Right forelimb (tissue), 1 donor: ENCODE measurements at regions not wholly inside any gene's neighbourhood (a gene's known extent, or its start where the extent isn't known, plus 50 kb on each side); places are given as distances from the start of the nearest gene placed in this dataset.

Source experiments
- DNase-seq: peaks from one replicate; pipeline ENCODE4 v3.0.0-alpha.2; 2018

- DNase-seq: no peak
These were observed 179.5 kb downstream of the TFAP2A start for GRCh38 chr6:10235344-10235743.

DNA sequence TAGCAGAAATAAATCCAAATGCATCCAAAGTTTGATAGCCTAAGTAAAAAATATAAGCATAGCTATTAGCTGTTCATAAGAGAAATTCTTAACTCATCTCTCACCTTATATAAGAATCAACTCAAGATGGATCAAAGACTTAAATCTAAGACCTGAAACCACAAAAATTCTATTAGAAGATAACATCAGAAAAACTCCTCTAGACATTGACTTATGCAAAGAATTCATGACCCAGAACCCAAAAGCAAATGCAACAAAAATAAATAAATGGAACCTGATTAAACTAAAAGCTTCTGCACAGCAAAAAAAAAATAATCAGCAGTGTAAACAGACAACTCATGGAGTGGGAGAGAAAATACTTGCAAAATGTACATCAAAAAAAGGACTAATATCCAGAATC is 184.3 kb downstream of the TFAP2A start:
- DNase-seq: no peak

DNA sequence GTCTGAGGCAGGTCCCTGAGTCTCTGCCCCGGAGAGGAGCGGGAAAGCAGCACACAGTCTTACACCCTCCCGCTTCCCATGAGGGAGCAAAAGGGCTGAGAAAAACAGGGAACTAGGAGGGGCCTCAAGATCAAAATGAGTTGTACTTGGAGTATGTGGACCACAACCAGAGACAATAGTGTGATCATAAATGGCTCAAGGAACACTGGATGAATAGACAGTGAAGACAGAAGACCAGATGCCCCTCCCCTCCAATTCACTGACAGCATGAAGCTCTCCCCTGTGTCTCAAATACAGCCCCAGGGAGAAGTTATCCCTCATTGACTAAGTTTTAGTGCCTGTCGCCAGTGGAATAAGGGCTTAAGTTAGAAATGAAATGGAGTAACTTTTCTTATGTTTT is 191.0 kb downstream of the TFAP2A start:
- DNase-seq: no peak

- DNase-seq: no peak
These were observed 193.7 kb downstream of the TFAP2A start for GRCh38 chr6:10221178-10221577.

- DNase-seq: no peak
These were observed 195.4 kb downstream of the TFAP2A start for GRCh38 chr6:10219510-10219909.

GRCh38 chr6:10217111-10217510 is 197.8 kb downstream of the TFAP2A start:
- DNase-seq: no peak

DNA sequence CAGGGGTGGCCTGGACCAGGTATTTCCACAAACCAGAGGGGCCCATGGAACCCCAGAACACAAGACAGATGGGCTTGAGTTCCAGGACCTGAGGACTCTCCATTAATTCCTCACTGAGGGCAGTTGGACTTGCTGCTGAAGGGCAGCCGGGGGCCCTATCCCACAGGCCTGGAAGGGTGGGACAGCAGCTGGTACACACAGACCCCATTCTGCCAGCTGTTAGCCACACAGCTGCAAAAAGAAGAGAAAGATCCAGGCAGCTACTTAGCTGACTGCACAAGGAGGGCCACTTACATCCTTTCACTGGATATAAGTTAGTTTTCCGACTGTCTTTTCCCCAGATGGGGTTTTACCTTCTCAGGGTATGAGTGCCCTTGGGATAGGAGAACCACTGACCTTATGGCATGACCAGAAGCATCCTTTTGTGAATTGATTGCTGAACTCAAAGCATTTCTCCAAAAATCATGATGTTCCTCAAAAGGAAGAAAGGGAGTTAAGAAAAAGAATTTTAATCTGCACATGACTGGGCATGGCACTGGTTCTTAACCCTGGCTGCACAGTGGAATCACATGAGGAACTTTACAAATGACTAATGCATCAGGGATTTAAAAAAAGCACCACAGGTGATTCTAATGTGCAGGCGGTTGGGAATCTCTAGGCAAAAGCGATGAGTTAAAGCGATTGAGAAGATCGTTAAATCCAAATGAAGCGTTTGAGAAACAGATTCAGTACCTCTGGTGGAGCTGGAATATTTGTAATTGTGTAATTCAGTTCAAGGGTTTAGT is 199.4 kb downstream of the TFAP2A start:
- no peak for DNase-seq

GRCh38 chr6:10210052-10210451 is 204.8 kb downstream of the TFAP2A start:
- no peak for DNase-seq

DNA sequence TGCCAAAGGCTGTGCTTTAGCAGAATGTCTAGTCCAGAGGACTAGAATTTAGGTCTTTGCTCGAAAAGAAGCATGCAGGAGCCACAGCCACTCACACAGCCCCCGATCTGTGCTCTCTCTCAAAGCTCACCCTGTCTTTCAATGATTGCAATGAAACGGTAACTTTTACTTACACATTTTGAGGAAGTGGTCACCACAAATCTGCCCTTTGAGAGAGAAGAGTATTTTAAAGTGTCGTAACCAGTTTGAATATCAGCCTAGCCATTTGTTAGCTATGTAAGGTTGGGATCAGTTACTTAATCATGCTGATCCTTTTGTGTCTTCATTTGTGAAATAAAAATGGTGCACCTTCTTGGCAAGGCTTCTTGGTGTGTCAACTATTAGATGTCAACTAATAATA is 209.0 kb downstream of the TFAP2A start:
- DNase-seq: no peak

DNA sequence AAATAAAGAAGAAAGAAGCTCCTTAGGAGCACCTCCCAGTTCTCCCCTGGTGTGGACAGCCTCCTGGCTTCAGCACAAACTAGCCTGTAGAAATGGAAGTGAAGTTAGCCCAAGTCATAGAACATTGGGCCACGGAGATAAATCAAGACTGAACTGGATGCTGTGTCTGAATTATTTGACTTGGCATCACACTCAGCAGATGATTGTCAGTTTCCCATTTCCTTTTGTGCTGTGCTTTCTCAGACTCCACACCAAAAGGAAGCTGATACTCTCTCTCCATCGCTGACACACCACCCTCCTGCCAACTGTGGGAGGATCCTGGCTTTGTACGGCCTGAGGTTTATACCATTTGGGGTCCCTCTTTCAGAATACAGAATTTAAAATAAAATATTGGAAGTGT is 209.8 kb downstream of the TFAP2A start:
- no peak for DNase-seq

GRCh38 chr6:10203651-10204050 is 211.2 kb downstream of the TFAP2A start:
- no peak for DNase-seq

DNA sequence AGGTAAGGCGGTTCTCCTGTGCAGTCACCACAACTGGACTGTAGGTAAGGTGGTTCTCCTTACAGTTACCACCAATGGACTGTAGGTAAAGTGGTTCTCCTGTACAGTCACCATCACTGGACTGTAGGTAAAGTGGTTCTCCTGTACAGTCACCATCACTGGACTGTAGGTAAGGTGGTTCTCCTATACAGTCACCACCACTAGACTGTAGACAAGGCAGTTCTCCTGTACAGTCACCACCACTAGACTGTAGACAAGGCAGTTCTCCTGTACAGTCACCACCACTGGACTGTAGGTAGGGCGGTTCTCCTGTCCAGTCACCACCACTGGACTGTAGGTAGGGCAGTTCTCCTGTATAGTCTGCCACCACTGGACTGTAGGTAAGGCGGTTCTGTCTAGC is 212.3 kb downstream of the TFAP2A start:
- DNase-seq: no peak

DNA sequence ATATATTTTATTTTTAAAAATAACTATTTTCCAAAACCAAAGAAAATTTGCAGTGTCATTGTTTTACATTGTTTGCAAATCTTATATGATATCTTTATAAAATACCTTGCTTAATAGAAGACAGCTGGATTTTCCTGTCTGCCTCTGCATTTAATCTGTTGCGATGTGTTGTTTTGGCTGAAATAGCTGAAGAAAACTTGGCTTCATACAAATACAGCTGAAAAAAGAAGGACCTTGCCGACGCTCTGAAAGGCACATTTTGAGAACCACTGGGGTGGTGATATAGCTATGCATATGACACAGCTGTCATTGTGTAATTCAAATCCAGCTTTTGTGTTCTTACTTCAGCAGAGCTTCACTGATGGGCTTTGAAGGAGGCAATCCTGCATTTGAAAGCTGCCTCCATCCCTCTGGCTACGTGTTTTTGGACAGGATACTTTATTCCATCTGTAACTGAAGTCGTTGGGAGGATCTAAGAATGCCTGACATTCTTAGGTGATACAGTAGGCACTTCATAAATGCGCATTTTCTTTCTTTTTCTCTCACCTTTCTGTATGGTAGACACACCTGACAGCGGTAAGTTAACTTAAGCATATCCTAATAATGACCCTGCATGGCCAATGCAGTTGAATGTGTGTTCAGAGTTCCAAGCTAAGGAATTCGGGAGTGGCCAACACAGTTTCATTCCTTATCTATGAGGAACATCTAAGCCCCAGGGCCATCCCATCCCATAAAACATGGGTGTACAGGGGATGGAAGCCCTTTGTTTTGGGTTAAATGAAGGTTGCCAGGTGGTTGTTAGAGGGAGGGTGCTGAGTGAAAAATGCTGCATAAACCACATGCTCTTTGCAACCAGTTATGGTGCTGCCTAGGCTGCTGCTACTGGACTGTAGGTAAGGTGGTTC is 213.0 kb downstream of the TFAP2A start:
- DNase-seq: no peak

GRCh38 chr6:10196090-10196489 is 218.8 kb downstream of the TFAP2A start:
- no peak for DNase-seq

DNA sequence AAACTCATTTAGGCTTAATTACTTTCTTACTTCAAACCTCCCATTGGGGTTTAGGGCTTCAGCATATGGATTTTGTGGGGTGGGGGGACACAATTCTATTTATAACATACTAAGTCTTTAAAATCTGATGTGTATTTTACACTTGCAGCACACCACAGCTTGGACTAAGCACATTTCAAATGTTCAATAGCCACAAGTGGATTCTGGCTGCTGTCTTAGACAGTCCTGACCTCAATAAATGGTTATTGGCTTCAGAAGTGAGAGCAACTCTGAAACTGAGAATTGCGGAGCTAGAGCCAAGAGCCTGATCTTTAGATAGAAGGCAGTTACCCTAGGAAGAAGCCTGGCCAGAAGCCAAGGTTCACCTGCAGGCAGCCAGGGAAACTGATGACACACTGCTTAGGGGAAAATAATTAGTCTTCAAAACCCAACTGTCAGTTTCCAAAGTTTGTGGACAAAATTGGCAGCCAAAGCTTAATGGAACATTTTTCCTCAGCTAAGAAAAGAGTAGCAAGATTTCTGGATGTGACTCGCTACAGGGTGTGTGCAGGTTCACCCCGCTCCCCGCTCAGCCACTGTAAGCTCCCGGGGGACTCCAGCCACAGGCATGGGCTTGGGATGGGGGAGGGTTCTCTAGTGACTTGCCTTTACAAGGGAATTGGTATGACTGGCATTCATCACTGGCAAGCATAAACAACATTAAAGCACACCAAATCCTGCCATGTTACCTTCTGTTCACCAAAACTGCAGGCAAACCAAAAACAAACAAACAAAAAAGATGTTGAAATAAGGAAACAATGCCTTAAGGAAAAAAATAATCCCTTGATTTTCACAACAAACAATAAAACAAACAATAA is 219.8 kb downstream of the TFAP2A start:
- DNase-seq: no peak

DNA sequence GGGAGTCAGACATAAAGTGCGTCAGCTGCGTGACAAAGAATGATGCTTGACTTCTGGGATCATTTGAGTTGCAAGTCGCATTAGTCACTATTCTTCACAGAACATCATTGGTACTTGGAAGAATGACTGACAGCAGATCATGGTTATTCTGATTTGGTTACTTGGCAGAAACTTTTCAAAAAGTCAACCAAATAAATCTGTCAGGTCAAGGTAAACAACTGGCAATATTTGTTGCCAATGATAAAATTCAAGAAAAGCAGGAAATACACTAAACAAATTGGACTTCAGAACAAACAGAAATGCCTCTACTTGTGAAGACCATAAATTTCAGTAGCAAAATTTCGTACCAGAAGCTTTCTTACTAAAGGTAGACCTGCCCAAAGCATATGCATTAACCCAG is 221.6 kb downstream of the TFAP2A start:
- no peak for DNase-seq

- DNase-seq: no peak
These were observed 224.8 kb downstream of the TFAP2A start for GRCh38 chr6:10190042-10190441.

DNA sequence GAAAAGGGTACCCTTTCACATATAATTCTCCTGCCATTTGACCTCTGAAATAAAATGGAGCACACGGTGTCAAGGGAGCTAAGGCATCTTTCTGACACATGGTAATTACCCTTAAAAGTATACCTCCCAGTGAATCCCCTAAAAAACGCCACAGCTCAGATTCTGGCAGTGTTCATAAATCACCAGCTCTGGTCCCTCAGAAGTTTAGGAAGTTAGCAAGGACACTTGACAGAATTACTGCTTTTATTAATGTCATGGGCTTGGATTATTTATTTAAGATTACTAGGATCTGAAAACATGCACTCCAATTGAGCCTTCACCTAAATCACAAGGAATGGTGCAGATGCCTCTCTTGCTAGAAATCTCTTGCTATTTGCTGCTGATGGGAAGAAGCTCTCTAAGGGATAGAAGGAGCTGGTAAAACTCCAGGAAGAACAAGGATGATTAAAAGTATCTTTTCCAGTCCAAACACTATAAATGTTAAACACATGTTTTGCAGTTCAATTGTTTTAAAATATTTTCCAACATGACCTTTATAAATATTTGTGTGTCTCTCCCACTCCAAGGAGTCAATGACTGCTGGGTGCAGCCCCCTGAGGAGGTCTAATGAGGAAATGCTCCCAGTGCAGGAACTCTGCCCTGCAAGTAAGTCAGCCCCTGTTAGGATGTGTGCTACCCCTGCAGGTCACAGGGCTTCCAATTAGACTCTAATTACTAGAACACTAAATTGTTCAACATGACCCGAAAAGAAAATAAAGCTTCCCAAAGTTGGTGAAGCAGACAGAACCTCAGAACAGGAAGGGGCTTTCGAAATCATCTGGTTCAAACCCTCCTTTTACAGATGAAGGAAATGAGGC is 230.3 kb downstream of the TFAP2A start:
- no peak for DNase-seq

DNA sequence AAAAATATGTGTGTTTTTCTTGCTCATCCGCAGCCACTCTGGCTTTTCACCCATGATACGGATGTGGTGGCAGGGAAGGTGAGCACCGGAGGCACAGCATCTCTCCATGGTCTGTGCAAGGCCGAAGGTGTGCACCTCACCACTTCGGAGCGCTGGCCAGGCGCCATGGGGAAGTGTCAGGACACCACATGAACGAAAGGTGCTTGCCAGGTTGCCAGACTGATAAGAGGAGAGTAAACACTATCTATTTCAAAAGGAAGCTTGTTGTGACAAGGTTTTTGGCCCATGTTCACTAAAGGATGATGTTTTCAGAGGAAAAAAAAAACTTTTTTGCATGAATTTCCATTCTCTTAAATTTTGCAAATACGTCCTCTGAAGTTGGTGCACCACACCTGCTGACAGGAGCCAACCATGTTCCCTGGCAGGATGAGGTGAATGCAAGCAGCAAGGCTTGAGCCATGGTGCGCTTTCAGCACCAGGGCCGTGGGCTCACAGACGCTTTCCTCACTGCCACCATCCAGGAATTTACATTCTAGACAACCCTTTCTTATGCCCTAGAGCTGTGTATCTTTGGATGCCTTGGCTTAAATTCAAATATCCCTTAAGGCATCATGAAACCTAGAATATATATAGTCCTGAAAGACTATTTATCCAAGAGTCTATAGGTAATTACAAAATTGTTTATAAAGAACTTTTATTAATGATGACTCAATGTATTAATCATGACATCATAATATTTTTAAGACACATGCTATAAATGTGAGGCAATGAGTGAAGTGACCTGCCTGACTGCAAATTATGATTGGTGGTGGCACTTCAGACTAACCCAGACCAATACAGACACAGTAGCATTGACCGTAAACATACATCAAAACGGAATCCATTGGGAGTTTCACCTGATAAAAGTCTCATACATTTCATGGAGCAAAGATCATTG is 234.5 kb downstream of the TFAP2A start:
- DNase-seq: no peak

GRCh38 chr6:10177704-10178103 is 237.2 kb downstream of the TFAP2A start:
- DNase-seq: no peak

DNA sequence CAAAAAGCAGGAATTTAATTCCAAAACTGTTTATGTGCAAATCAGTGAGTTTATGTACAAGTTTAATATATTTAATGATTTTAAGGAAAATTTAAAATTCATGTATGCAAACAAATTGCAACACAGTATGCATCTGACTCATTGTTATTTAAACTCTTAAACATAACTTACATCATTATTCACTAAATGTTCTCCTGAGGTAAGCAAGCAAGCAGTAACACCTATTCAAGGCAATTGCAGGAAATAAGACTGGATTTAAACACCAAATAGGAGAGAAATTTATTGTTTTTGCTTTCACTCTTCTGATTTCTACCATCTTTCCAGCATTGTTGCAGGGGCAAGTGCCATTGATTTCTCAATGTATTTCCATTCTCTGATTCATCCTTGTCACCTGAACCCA is 239.5 kb downstream of the TFAP2A start:
- no peak for DNase-seq
